ENCODE measurements at regions not wholly inside any gene's neighbourhood (a gene's known extent, or its start where the extent isn't known, plus 50 kb on each side); places are given as distances from the start of the nearest gene placed in this dataset.

DNA sequence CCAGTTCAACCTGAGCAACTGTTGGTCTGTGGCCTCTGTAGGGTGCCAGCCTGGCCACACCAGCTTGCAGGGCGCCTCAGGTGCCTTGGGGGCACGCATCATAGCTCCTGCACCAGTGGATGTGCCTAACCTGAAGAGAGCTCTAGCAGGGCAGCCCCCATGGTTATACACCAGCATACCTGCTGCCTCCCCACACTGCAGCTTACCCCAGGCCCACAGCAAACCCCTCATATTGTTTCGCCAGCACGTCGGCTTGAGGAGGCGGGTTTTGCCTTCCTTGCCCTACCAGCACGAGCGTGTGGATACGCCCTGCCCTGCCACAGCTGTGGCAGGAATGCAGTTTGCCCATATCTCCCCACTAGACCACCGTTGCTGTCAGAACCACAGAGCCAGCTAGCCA is 435.9 kb downstream of the SLCO4C1 start:
- 87% methylated on average over 10 of the region's 10 CpGs for WGBS

DNA sequence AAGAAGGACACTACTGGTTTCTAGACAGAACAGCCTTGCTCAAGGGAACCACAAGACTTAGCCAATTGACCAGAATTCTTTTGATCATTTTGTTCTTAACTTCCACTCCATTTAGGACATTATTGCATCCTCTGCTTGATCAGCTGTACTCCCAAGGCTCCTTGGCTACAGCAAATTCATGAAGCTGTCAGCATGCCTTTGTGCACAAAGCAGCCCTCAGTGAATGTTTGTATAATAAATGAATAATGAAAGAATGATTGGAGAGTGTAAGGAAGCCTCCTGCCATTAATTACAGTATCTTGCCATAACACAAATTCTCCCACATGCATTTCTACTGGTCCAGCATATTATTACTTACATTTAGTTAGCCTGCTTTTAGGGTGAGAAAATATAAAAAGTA is 449.6 kb downstream of the SLCO4C1 start:
- Histone ChIP-seq H3K4me1 (ENCODE audit: control insufficient read depth in 2 of 2, insufficient read depth in 2 of 2, low read length in 2 of 2) (no peaks in the 10 kb centered on the region), H3K36me3 (ENCODE audit: control insufficient read depth in 2 of 2, insufficient read depth in 2 of 2, low read length in 1 of 2) (no peaks in the 10 kb centered on the region), H3K9me3 (ENCODE audit: control insufficient read depth in 2 of 2, insufficient read depth in 1 of 2, low read length in 1 of 2) (no peaks in the 10 kb centered on the region), H3K4me3 (ENCODE audit: low read length in 2 of 2) (no peak overlapping the region), H3K27ac (ENCODE audit: low read depth in 1 of 2, low read length in 1 of 2) (no peak overlapping the region), H3K27me3 (ENCODE audit: control insufficient read depth in 2 of 2, insufficient read depth in 1 of 2, low read length in 1 of 2) (no peaks in the 10 kb centered on the region)
- no peak for DNase-seq (ENCODE audit: low read depth in 6 of 9, low spot score in 9 of 9)

More for the DNA sequence above, 435.9 kb downstream of the SLCO4C1 start:
- Histone ChIP-seq H3K4me1 (ENCODE audit: control insufficient read depth in 2 of 2, insufficient read depth in 2 of 2, low read length in 2 of 2) (no peaks in the 10 kb centered on the region), H3K9me3 (ENCODE audit: control insufficient read depth in 2 of 2, insufficient read depth in 1 of 2, low read length in 1 of 2) (peaks cover 0 to 6% of the 10 kb centered on the region in 2 donors), H3K27me3 (ENCODE audit: control insufficient read depth in 2 of 2, insufficient read depth in 1 of 2, low read length in 1 of 2) (no peaks in the 10 kb centered on the region), H3K27ac (ENCODE audit: low read depth in 1 of 2, low read length in 1 of 2) (no peak overlapping the region), H3K36me3 (ENCODE audit: control insufficient read depth in 2 of 2, insufficient read depth in 2 of 2, low read length in 1 of 2) (no peaks in the 10 kb centered on the region), H3K4me3 (ENCODE audit: low read length in 2 of 2) (no peak overlapping the region)
- no peak for DNase-seq (ENCODE audit: low read depth in 6 of 9, low spot score in 9 of 9)

DNA sequence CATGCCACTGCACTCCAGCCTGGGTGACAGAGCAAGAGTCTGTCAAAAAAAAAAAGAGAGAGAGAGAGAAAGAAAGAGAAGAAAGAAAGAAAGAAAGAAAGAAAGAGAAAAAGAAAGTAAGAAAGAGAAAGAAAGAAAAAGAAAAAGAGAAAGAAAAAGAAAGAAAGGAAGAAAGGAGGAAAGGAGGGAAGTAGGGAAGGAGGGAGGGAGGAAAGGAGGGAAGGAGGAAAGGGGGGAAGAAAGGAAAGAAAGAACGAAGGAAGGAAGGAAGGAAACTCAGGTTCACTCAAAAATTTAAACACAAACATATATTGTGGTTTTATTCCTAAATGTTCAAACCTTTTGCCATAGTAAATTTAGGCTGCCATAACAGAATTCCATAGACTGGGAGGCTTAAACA is 453.0 kb downstream of the SLCO4C1 start:
- Histone ChIP-seq H3K4me1 (ENCODE audit: control insufficient read depth in 2 of 2, insufficient read depth in 2 of 2, low read length in 2 of 2) (no peaks in the 10 kb centered on the region), H3K27ac (ENCODE audit: low read depth in 1 of 2, low read length in 1 of 2) (no peak overlapping the region), H3K27me3 (ENCODE audit: control insufficient read depth in 2 of 2, insufficient read depth in 1 of 2, low read length in 1 of 2) (no peaks in the 10 kb centered on the region), H3K9me3 (ENCODE audit: control insufficient read depth in 2 of 2, insufficient read depth in 1 of 2, low read length in 1 of 2) (no peaks in the 10 kb centered on the region), H3K36me3 (ENCODE audit: control insufficient read depth in 2 of 2, insufficient read depth in 2 of 2, low read length in 1 of 2) (no peaks in the 10 kb centered on the region), H3K4me3 (ENCODE audit: low read length in 2 of 2) (no peak overlapping the region)
- WGBS = 85% methylated on average over 1 of the region's 1 CpG
- no peak for DNase-seq (ENCODE audit: low read depth in 6 of 9, low spot score in 9 of 9)

DNA sequence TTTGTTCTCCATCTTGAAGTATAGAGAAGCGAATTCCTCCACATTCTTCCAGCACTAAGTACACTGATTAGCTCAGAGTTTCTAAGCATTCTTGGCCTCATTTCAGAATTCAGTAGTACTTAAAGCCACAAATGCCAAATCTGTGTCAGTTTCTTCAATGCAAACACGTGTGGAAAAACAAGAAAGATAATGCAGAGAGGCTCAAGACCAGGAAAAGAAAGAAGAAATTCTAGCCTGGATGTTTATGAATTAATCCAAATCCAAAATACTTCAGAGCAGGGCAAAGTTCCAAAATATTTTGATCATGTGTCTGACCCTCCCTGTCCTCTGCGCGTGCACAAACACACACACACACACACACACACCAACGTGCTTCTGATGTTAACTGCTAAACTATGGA is 457.6 kb downstream of the SLCO4C1 start:
- Histone ChIP-seq H3K27me3 (ENCODE audit: control insufficient read depth in 2 of 2, insufficient read depth in 1 of 2, low read length in 1 of 2) (no peaks in the 10 kb centered on the region), H3K4me3 (ENCODE audit: low read length in 2 of 2) (no peak overlapping the region), H3K4me1 (ENCODE audit: control insufficient read depth in 2 of 2, insufficient read depth in 2 of 2, low read length in 2 of 2) (no peaks in the 10 kb centered on the region), H3K36me3 (ENCODE audit: control insufficient read depth in 2 of 2, insufficient read depth in 2 of 2, low read length in 1 of 2) (no peaks in the 10 kb centered on the region), H3K27ac (ENCODE audit: low read depth in 1 of 2, low read length in 1 of 2) (no peak overlapping the region), H3K9me3 (ENCODE audit: control insufficient read depth in 2 of 2, insufficient read depth in 1 of 2, low read length in 1 of 2) (no peaks in the 10 kb centered on the region)
- WGBS = 86% methylated on average over 5 of the region's 5 CpGs
- no peak for DNase-seq (ENCODE audit: low read depth in 6 of 9, low spot score in 9 of 9)

DNA sequence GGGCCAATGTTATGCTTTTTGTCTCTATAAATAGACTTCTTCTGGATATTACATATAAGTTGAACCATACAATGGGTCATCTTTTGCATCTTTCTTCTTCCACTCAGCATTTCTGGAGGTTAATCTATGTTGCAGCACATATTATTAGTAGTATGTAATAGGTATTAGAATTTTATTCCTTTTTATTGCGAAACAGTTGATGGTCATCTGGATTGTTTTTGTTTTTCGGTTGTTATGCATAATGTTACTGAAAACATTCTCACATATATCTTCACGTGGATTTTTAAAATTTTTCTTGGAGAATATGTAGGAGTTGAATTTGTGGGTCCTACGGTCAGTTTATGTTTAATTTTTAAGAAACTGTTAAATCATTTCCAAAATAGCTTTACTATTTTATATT is 466.8 kb downstream of the SLCO4C1 start:
- Histone ChIP-seq H3K27ac (ENCODE audit: low read depth in 1 of 2, low read length in 1 of 2) (no peak overlapping the region), H3K9me3 (ENCODE audit: control insufficient read depth in 2 of 2, insufficient read depth in 1 of 2, low read length in 1 of 2) (no peaks in the 10 kb centered on the region), H3K36me3 (ENCODE audit: control insufficient read depth in 2 of 2, insufficient read depth in 2 of 2, low read length in 1 of 2) (no peaks in the 10 kb centered on the region), H3K27me3 (ENCODE audit: control insufficient read depth in 2 of 2, insufficient read depth in 1 of 2, low read length in 1 of 2) (no peaks in the 10 kb centered on the region), H3K4me1 (ENCODE audit: control insufficient read depth in 2 of 2, insufficient read depth in 2 of 2, low read length in 2 of 2) (no peaks in the 10 kb centered on the region), H3K4me3 (ENCODE audit: low read length in 2 of 2) (no peak overlapping the region)
- WGBS = 60% methylated on average over 4 of the region's 4 CpGs
- DNase-seq (ENCODE audit: low read depth in 6 of 9, low spot score in 9 of 9) = no peak

DNA sequence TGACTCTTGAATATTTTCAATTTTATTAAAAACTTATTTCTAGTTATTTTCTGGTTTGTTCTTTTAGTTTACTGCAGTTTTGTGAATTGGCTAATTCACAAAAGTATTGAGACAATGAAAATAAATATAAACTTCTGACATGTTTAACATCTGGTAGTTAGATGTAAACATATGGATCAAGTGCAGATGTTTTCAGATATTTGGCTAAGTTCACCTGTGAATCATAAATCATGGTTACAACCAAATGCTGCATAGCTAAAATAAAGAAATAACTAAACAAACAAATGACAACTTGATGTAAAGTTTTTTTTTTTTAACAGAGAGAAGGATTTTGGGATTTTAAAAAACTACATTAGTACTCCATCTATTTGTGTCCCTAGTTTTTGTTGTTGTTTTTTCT is 484.6 kb downstream of the SLCO4C1 start:
- H3K27ac ChIP-seq (ENCODE audit: low read depth in 1 of 2, low read length in 1 of 2) = no peak overlapping the region
- H3K4me3 ChIP-seq (ENCODE audit: low read length in 2 of 2) = no peak overlapping the region
- no peaks in the 10 kb centered on the region for H3K4me1 ChIP-seq (ENCODE audit: control insufficient read depth in 2 of 2, insufficient read depth in 2 of 2, low read length in 2 of 2)
- H3K9me3 ChIP-seq (ENCODE audit: control insufficient read depth in 2 of 2, insufficient read depth in 1 of 2, low read length in 1 of 2) = peaks cover 0 to 4% of the 10 kb centered on the region in 2 donors
- H3K27me3 ChIP-seq (ENCODE audit: control insufficient read depth in 2 of 2, insufficient read depth in 1 of 2, low read length in 1 of 2) = no peaks in the 10 kb centered on the region
- DNase-seq (ENCODE audit: low read depth in 6 of 9, low spot score in 9 of 9) = no peak
- H3K36me3 ChIP-seq (ENCODE audit: control insufficient read depth in 2 of 2, insufficient read depth in 2 of 2, low read length in 1 of 2) = no peaks in the 10 kb centered on the region

- Histone ChIP-seq H3K36me3 (ENCODE audit: control insufficient read depth in 2 of 2, insufficient read depth in 2 of 2, low read length in 1 of 2) (no peaks in the 10 kb centered on the region), H3K4me3 (ENCODE audit: low read length in 2 of 2) (no peak overlapping the region), H3K4me1 (ENCODE audit: control insufficient read depth in 2 of 2, insufficient read depth in 2 of 2, low read length in 2 of 2) (no peaks in the 10 kb centered on the region), H3K9me3 (ENCODE audit: control insufficient read depth in 2 of 2, insufficient read depth in 1 of 2, low read length in 1 of 2) (peaks cover 0 to 8% of the 10 kb centered on the region in 2 donors), H3K27ac (ENCODE audit: low read depth in 1 of 2, low read length in 1 of 2) (no peak overlapping the region), H3K27me3 (ENCODE audit: control insufficient read depth in 2 of 2, insufficient read depth in 1 of 2, low read length in 1 of 2) (no peaks in the 10 kb centered on the region)
- DNase-seq (ENCODE audit: low read depth in 6 of 9, low spot score in 9 of 9) = no peak
- WGBS = 75% methylated on average over 2 of the region's 2 CpGs
These were observed 489.7 kb downstream of the SLCO4C1 start for GRCh38 chr5:101806410-101806809.

DNA sequence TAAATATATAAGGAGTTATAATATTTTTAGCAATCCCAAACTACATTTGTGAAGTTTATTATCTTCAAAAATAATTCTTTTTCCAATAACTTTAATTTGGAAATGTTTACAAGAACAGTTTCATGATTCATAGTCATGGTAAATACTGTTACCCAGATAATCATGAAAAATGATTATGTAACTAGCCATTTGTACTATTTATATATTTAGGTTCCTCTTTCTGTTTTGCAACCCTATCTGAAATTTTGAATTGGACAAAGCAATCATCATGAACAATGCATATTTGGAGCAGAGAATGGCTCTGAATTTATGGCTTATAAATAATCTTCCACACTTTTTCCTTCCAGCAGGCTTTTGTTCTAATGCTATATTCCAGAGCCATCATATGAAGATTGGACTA is 499.7 kb downstream of the SLCO4C1 start:
- H3K9me3 ChIP-seq (ENCODE audit: control insufficient read depth in 2 of 2, insufficient read depth in 1 of 2, low read length in 1 of 2) = no peaks in the 10 kb centered on the region
- DNase-seq (ENCODE audit: low read depth in 6 of 9, low spot score in 9 of 9) = no peak
- H3K27ac ChIP-seq (ENCODE audit: low read depth in 1 of 2, low read length in 1 of 2) = no peak overlapping the region
- no peaks in the 10 kb centered on the region for H3K36me3 ChIP-seq (ENCODE audit: control insufficient read depth in 2 of 2, insufficient read depth in 2 of 2, low read length in 1 of 2)
- H3K27me3 ChIP-seq (ENCODE audit: control insufficient read depth in 2 of 2, insufficient read depth in 1 of 2, low read length in 1 of 2) = no peaks in the 10 kb centered on the region
- H3K4me1 ChIP-seq (ENCODE audit: control insufficient read depth in 2 of 2, insufficient read depth in 2 of 2, low read length in 2 of 2) = no peaks in the 10 kb centered on the region
- no peak overlapping the region for H3K4me3 ChIP-seq (ENCODE audit: low read length in 2 of 2)

- H3K36me3 ChIP-seq (ENCODE audit: control insufficient read depth in 2 of 2, insufficient read depth in 2 of 2, low read length in 1 of 2) = no peaks in the 10 kb centered on the region
- H3K27me3 ChIP-seq (ENCODE audit: control insufficient read depth in 2 of 2, insufficient read depth in 1 of 2, low read length in 1 of 2) = no peaks in the 10 kb centered on the region
- H3K9me3 ChIP-seq (ENCODE audit: control insufficient read depth in 2 of 2, insufficient read depth in 1 of 2, low read length in 1 of 2) = no peaks in the 10 kb centered on the region
- 89% methylated on average over 4 of the region's 4 CpGs for WGBS
- DNase-seq (ENCODE audit: low read depth in 6 of 9, low spot score in 9 of 9) = no peak
- H3K4me1 ChIP-seq (ENCODE audit: control insufficient read depth in 2 of 2, insufficient read depth in 2 of 2, low read length in 2 of 2) = no peaks in the 10 kb centered on the region
- H3K27ac ChIP-seq (ENCODE audit: low read depth in 1 of 2, low read length in 1 of 2) = no peak overlapping the region
- H3K4me3 ChIP-seq (ENCODE audit: low read length in 2 of 2) = no peak overlapping the region
These were observed 507.3 kb downstream of the SLCO4C1 start for GRCh38 chr5:101788797-101789196.

DNA sequence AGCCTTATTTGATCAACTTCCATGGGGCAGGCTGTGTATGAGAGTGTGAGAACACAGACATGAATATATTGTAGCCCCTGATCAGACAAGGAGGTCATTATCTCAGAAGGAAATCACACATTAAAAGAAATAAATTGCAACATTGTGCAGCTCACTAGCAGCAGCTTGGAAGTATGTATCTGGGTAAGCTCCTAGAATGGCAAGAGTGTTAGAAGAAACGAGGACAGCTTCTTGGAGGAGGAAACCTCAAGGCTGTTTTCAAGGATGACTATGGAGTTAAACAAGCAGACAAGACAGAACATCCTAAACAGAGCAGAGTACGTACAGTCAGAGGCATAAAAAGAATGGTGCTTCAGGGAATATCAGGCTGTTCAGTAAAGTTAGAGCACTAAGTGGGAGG is 511.0 kb downstream of the SLCO4C1 start:
- H3K27ac ChIP-seq (ENCODE audit: low read depth in 1 of 2, low read length in 1 of 2) = no peak overlapping the region
- DNase-seq (ENCODE audit: low read depth in 6 of 9, low spot score in 9 of 9) = no peak
- no peak overlapping the region for H3K4me3 ChIP-seq (ENCODE audit: low read length in 2 of 2)
- no peaks in the 10 kb centered on the region for H3K4me1 ChIP-seq (ENCODE audit: control insufficient read depth in 2 of 2, insufficient read depth in 2 of 2, low read length in 2 of 2)
- no peaks in the 10 kb centered on the region for H3K36me3 ChIP-seq (ENCODE audit: control insufficient read depth in 2 of 2, insufficient read depth in 2 of 2, low read length in 1 of 2)
- 87% methylated on average over 2 of the region's 2 CpGs for WGBS
- no peaks in the 10 kb centered on the region for H3K9me3 ChIP-seq (ENCODE audit: control insufficient read depth in 2 of 2, insufficient read depth in 1 of 2, low read length in 1 of 2)
- no peaks in the 10 kb centered on the region for H3K27me3 ChIP-seq (ENCODE audit: control insufficient read depth in 2 of 2, insufficient read depth in 1 of 2, low read length in 1 of 2)

Data from thymus (tissue), 11 donors.